Superior temporal gyrus (tissue), 1 donor: ENCODE measurements at regions not wholly inside any gene's neighbourhood (a gene's known extent, or its start where the extent isn't known, plus 50 kb on each side); places are given as distances from the start of the nearest gene placed in this dataset.
"Not testable (repeated sequence)": the region's sequence is repeated elsewhere in the genome, so short reads cannot be mapped to it uniquely, and the experiment has no call there.

Source experiments
- DNase-seq: peaks from one replicate; pipeline ENCODE4 v3.0.0-alpha.2; 2016; ENCODE audit errors: extremely low spot score

GRCh38 chr6:112511441-112511840 is 164.3 kb downstream of the RFPL4B start:
- no peak for DNase-seq

- DNase-seq = no peak
Observed at GRCh38 chr6:112513175-112513574, 166.0 kb downstream of the RFPL4B start.

- DNase-seq = no peak
Observed at GRCh38 chr6:112522587-112522986, 175.5 kb downstream of the RFPL4B start.

GRCh38 chr6:112524071-112524470 is 176.9 kb downstream of the RFPL4B start:
- no peak for DNase-seq

GRCh38 chr6:112525749-112526148 is 178.6 kb downstream of the RFPL4B start:
- no peak for DNase-seq

- no peak for DNase-seq
Observed at GRCh38 chr6:112526594-112526993, 179.5 kb downstream of the RFPL4B start.

GRCh38 chr6:112528306-112528705 is 181.2 kb downstream of the RFPL4B start:
- not testable (repeated sequence) for DNase-seq

- DNase-seq = no peak
Observed at GRCh38 chr6:112535816-112536215, 188.7 kb downstream of the RFPL4B start.

GRCh38 chr6:112539355-112539754 is 192.2 kb downstream of the RFPL4B start:
- DNase-seq = no peak

- DNase-seq = not testable (repeated sequence)
Observed at GRCh38 chr6:112541847-112542246, 194.7 kb downstream of the RFPL4B start.

GRCh38 chr6:112547321-112548085 is 200.4 kb downstream of the RFPL4B start:
- DNase-seq = not testable (repeated sequence)

GRCh38 chr6:112549749-112550148 is 202.6 kb downstream of the RFPL4B start:
- no peak for DNase-seq

- DNase-seq = no peak
Observed at GRCh38 chr6:112557435-112557834, 210.3 kb downstream of the RFPL4B start.

GRCh38 chr6:112557961-112558360 is 210.8 kb downstream of the RFPL4B start:
- DNase-seq = no peak

- no peak for DNase-seq
Observed at GRCh38 chr6:112560651-112561050, 213.5 kb downstream of the RFPL4B start.

- DNase-seq = peak; percentile 50
Observed at GRCh38 chr6:112562301-112563231, 215.4 kb downstream of the RFPL4B start.

- DNase-seq = no peak
Observed at GRCh38 chr6:112563368-112563767, 216.2 kb downstream of the RFPL4B start.

- DNase-seq = no peak
Observed at GRCh38 chr6:112568066-112568465, 220.9 kb downstream of the RFPL4B start.

- peak; percentile 19 for DNase-seq
Observed at GRCh38 chr6:112571488-112572270, 224.5 kb downstream of the RFPL4B start.

GRCh38 chr6:112574190-112574589 is 227.1 kb downstream of the RFPL4B start:
- DNase-seq = no peak

GRCh38 chr6:112575309-112575834 is 228.2 kb downstream of the RFPL4B start:
- no peak for DNase-seq

GRCh38 chr6:112576423-112576822 is 229.3 kb downstream of the RFPL4B start:
- no peak for DNase-seq
